ENCODE measurements at regions not wholly inside any gene's neighbourhood (a gene's known extent, or its start where the extent isn't known, plus 50 kb on each side); places are given as distances from the start of the nearest gene placed in this dataset.

DNA sequence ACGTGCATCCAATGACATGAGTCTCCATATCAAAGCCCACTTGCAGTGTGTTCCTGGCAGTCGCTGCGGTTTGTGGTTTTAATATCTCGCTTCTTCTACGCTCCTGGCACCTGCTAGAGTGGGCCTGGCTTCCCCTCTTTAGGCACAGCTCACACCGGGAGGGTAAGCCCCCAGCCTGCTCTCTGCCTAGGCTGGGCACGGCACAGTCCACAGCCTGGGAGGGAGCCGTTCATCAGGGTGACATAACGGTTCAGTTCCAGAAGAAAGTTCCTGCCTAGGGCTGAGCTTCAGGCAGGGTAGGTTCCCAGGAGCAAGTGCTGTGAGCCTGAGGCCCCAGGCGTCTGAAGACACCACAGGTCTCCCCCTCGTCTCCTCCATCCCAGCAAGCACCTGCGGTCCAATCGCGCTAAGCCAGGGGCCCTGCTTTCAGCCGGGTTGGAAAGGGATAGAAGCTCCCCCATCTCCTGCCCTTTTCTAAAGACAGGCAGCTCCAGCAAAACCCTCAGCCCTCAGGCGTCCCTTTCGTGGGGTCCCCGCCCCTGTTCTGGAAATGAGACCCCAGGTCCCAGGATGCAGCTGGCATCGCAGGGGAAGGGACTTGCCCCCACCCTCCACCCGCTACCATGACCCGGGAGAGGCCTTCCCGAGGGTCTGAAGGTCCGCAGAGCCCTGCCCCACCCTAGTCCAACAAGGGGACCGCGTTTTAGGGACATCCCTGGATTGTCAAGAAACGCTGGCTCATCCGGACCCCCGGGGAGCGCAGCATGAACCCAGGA, 121.6 kb upstream of the ZNF507 start:
- peak; percentile 17 for DNase-seq
- H3K36me3 Mint-ChIP-seq: no peaks in the 10 kb centered on the region
- H3K9me3 Mint-ChIP-seq: no peaks in the 10 kb centered on the region
- no peak overlapping the region for H3K4me3 Mint-ChIP-seq
- no peak overlapping the region for H3K27ac Mint-ChIP-seq
- peaks cover 11% of the 10 kb centered on the region for H3K4me1 Mint-ChIP-seq
- peaks cover 42% of the 10 kb centered on the region for H3K27me3 Mint-ChIP-seq

DNA sequence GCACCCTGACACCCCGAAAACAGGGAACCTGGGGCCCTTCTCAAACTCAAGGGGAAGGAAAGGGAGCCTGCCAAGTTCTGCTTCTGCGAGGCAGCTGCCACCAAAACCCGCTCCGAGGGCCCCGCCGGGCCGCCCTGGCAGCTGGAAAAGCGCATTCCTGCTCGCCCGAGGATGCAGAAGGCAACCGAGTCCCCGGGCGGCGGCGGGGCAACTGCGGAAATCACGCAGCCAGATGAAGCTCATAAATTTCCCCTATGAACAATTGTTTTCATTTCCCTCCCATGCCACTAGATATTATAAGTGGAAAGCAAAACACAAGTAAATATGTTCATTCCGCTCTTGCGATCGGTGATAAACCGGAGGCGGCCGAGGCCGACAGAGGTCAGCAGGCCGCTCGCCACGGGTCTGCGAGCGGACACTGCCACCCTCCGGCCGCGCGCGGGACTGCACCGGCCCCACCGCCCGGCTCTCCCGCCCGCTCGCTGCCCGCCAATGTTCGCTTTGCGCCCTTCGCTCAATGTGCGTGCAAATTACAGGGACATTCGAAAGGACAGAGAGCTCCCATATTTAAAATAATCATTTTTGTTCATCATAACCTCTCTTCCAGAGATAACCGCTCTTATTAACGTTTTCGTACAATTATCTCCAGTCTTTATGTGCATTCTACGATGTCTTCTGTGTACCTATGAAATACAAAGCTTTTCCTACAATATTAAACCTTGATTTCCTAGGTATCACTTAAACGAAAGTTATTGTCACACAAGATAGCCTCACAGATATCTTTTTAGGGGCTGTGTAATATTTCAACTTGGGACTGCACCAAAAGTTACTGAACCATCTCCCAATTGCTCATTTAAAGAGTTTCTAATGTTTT, 120.8 kb upstream of the ZNF507 start:
- no peaks in the 10 kb centered on the region for H3K36me3 Mint-ChIP-seq
- H3K4me1 Mint-ChIP-seq: peaks cover 11% of the 10 kb centered on the region
- H3K9me3 Mint-ChIP-seq: no peaks in the 10 kb centered on the region
- H3K4me3 Mint-ChIP-seq: peak overlapping the region; percentile 63
- H3K27me3 Mint-ChIP-seq: peaks cover 42% of the 10 kb centered on the region
- no peak overlapping the region for H3K27ac Mint-ChIP-seq
- peak; percentile 69 for DNase-seq

DNA sequence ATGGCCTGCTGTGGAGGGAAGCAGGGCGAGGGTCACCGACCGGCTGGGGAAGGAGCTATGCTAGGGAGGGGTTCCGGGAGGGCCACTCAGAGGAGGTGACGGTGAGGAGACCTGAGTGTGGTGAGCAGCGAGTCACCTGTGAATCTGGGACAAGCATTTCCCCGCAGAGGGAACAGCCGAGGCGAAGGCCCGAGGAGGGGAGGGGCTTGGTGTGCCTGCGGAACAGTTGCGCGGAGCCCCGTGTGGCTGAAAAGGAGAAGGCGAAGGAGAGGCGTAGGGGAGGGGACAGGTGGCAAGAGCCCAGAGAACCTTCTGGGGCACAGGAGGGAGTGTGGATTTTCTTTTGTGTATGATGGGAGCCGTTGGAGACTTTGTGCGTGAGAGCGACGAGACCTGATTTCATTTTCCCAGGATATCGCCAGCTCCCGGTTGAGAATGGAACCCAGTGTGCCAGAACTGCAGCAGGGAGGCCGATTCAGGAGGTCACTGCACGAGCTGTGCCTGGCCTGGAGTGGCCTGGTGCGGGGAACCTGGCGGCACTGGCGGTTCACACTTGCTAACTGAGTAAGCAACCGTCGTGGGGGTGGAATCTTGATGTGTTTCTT, 117.7 kb upstream of the ZNF507 start:
- peaks cover 51% of the 10 kb centered on the region for H3K27me3 Mint-ChIP-seq
- H3K9me3 Mint-ChIP-seq: no peaks in the 10 kb centered on the region
- no peak for DNase-seq
- peaks cover 11% of the 10 kb centered on the region for H3K4me1 Mint-ChIP-seq
- H3K4me3 Mint-ChIP-seq: peak overlapping the region; percentile 11
- H3K36me3 Mint-ChIP-seq: no peaks in the 10 kb centered on the region
- no peak overlapping the region for H3K27ac Mint-ChIP-seq

GRCh38 chr19:32230441-32230840, 115.0 kb upstream of the ZNF507 start:
- no peak for DNase-seq
- no peaks in the 10 kb centered on the region for H3K36me3 Mint-ChIP-seq
- no peaks in the 10 kb centered on the region for H3K4me1 Mint-ChIP-seq
- no peak overlapping the region for H3K27ac Mint-ChIP-seq
- no peak overlapping the region for H3K4me3 Mint-ChIP-seq
- no peaks in the 10 kb centered on the region for H3K9me3 Mint-ChIP-seq
- peaks cover 30% of the 10 kb centered on the region for H3K27me3 Mint-ChIP-seq

- Mint-ChIP-seq H3K27me3 (peaks cover 24% of the 10 kb centered on the region), H3K9me3 (no peaks in the 10 kb centered on the region), H3K27ac (no peak overlapping the region), H3K4me1 (no peaks in the 10 kb centered on the region), H3K36me3 (no peaks in the 10 kb centered on the region), H3K4me3 (no peak overlapping the region)
- no peak for DNase-seq
Observed at GRCh38 chr19:32231020-32231419, 114.4 kb upstream of the ZNF507 start.

GRCh38 chr19:32231691-32232090, 113.7 kb upstream of the ZNF507 start:
- no peak for DNase-seq
- Mint-ChIP-seq H3K4me3 (no peak overlapping the region), H3K4me1 (no peaks in the 10 kb centered on the region), H3K27ac (no peak overlapping the region), H3K9me3 (no peaks in the 10 kb centered on the region), H3K27me3 (peaks cover 19% of the 10 kb centered on the region), H3K36me3 (no peaks in the 10 kb centered on the region)

- DNase-seq: no peak
- Mint-ChIP-seq H3K4me3 (no peak overlapping the region), H3K9me3 (no peaks in the 10 kb centered on the region), H3K36me3 (no peaks in the 10 kb centered on the region), H3K27me3 (peaks cover 19% of the 10 kb centered on the region), H3K4me1 (no peaks in the 10 kb centered on the region), H3K27ac (no peak overlapping the region)
Observed at GRCh38 chr19:32232449-32232848, 113.0 kb upstream of the ZNF507 start.

- Mint-ChIP-seq H3K4me1 (no peaks in the 10 kb centered on the region), H3K9me3 (no peaks in the 10 kb centered on the region), H3K27me3 (peaks cover 19% of the 10 kb centered on the region), H3K36me3 (no peaks in the 10 kb centered on the region), H3K4me3 (no peak overlapping the region), H3K27ac (no peak overlapping the region)
- no peak for DNase-seq
Observed at GRCh38 chr19:32233091-32233490, 112.3 kb upstream of the ZNF507 start.

GRCh38 chr19:32233885-32234284, 111.5 kb upstream of the ZNF507 start:
- no peak overlapping the region for H3K4me3 Mint-ChIP-seq
- no peaks in the 10 kb centered on the region for H3K9me3 Mint-ChIP-seq
- H3K4me1 Mint-ChIP-seq: no peaks in the 10 kb centered on the region
- H3K36me3 Mint-ChIP-seq: no peaks in the 10 kb centered on the region
- DNase-seq: no peak
- H3K27ac Mint-ChIP-seq: no peak overlapping the region
- H3K27me3 Mint-ChIP-seq: peaks cover 19% of the 10 kb centered on the region

- Mint-ChIP-seq H3K4me1 (no peaks in the 10 kb centered on the region), H3K9me3 (no peaks in the 10 kb centered on the region), H3K4me3 (no peak overlapping the region), H3K27ac (no peak overlapping the region), H3K36me3 (no peaks in the 10 kb centered on the region), H3K27me3 (peaks cover 19% of the 10 kb centered on the region)
- DNase-seq: no peak
Observed at GRCh38 chr19:32234663-32235217, 110.7 kb upstream of the ZNF507 start.

DNA sequence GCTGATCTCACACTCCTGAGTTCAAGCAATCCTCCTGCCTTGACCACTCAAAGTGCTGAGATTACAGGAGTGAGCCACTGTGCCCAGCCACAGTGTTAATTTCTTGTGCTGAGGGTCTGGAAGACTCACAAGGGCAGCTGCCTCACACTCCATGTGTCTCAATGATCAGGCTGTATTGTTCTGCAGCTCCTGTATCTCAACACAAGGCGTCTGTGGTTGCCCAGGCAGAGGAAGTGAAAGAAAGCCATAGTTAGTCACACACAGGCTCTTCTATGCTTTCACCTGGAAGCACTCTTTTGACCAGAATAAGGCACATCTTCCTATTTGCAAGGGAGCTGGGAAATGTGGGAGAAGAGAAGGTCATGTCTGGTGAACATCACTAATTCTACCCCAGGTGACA, 107.3 kb upstream of the ZNF507 start:
- no peaks in the 10 kb centered on the region for H3K9me3 Mint-ChIP-seq
- H3K4me3 Mint-ChIP-seq: no peak overlapping the region
- no peak overlapping the region for H3K27ac Mint-ChIP-seq
- no peaks in the 10 kb centered on the region for H3K36me3 Mint-ChIP-seq
- H3K4me1 Mint-ChIP-seq: no peaks in the 10 kb centered on the region
- no peak for DNase-seq
- H3K27me3 Mint-ChIP-seq: peaks cover 5% of the 10 kb centered on the region

GRCh38 chr19:32240316-32240715, 105.1 kb upstream of the ZNF507 start:
- Mint-ChIP-seq H3K9me3 (no peaks in the 10 kb centered on the region), H3K27me3 (no peaks in the 10 kb centered on the region), H3K27ac (no peak overlapping the region), H3K4me3 (no peak overlapping the region), H3K36me3 (no peaks in the 10 kb centered on the region), H3K4me1 (no peaks in the 10 kb centered on the region)
- no peak for DNase-seq

DNA sequence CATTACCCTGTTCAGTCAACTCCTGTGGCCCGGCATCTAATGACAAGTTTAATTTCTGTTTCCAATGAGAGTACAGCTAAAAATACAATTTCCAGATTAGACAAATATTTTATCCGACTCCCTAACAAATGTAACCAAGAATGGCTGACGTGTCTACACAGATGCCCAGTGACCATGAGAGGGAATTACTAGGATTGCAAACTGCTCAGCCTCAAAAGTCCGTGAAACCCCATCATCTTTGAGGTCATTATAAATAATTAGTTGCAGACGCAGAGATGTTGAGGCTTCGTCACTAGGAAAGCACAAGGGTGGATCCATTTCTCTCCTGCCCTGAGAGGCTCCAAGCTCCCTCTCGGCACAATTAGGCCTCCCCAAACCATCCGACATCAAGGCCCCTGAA, 104.1 kb upstream of the ZNF507 start:
- no peaks in the 10 kb centered on the region for H3K27me3 Mint-ChIP-seq
- no peaks in the 10 kb centered on the region for H3K4me1 Mint-ChIP-seq
- no peaks in the 10 kb centered on the region for H3K9me3 Mint-ChIP-seq
- H3K4me3 Mint-ChIP-seq: no peak overlapping the region
- H3K27ac Mint-ChIP-seq: no peak overlapping the region
- H3K36me3 Mint-ChIP-seq: no peaks in the 10 kb centered on the region
- DNase-seq: no peak

DNA sequence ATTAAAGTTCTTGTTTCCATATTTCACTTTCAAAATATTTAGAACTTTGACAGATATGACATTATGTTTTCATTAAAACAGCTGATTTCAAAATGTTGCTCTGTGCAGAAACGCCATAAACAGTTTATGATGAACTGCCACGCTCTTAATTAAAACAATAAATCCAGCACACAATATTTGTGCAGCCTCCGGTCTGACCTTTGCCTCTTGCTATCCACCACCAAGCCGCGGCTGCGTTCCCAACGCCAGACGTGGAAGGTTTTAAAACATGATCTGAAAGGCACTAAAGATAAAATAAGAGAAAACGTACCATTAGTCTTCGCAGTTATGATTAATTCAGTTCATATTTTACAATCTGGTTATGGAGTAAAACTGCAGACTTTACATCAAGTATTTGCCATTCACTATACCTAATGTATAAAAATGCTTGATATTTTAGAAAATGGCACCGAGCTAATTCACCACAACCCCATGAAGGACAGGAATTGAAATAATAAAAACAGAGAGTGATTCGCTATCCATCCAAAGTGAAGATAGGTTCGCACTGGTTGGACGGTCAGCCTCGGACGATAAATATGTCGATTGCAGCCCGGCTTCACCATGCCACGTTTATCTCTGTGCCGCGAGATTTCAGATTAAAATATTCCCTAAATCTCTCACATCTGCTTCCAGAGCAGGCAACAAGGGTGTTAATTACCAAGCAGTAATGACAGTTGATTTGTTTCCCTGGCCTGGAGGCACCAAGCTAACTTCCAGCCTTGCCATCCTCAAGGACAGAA, 103.3 kb upstream of the ZNF507 start:
- Mint-ChIP-seq H3K27ac (no peak overlapping the region), H3K4me1 (no peaks in the 10 kb centered on the region), H3K27me3 (no peaks in the 10 kb centered on the region), H3K4me3 (no peak overlapping the region), H3K9me3 (no peaks in the 10 kb centered on the region), H3K36me3 (no peaks in the 10 kb centered on the region)
- DNase-seq: no peak
